IMR-90 (cell line): ENCODE measurements at regions not wholly inside any gene's neighbourhood (a gene's known extent, or its start where the extent isn't known, plus 50 kb on each side); places are given as distances from the start of the nearest gene placed in this dataset.

ENCODE experiments used
- ATAC-seq: fragments of 200-7000 bp; cut with Tn5 transposase; 2 replicates; pipeline ENCODE4 v1.9.1; 2020; ENCODE audit warnings: low read depth, mild to moderate bottlenecking, moderate library complexity
- BruUV-seq: library from RNA; stranded (reverse); fragments of 400-500 nt; replicated peaks from 2 replicates; lab custom pipeline; 2021; lab: Mats Ljungman, UMichigan
- CTCF ChIA-PET: fragments of 300-600 bp; formaldehyde crosslinking; extraction: SDS; loops from one replicate; lab custom pipeline; 2021; ENCODE audit warnings: antibody characterized with exemption; lab: Yijun Ruan, JAX
- POLR2A ChIA-PET: fragments of 300-600 bp; sonication (Branson Sonifier 250); formaldehyde crosslinking; loops from one replicate; lab custom pipeline; 2022; ENCODE audit warnings: antibody characterized with exemption; ENCODE audit not compliant: unreplicated experiment; lab: Charles Lee
- DNase-seq: peaks from one replicate; pipeline ENCODE4 v3.0.0; 2013
- H2AFZ ChIP-seq: replicated peaks from 2 replicates; pipeline ENCODE3; 2013; ENCODE audit warnings: low read length, mild to moderate bottlenecking; ENCODE audit not compliant: poor library complexity
- H2AK5ac ChIP-seq: 2 replicates; pipeline ENCODE4 v1.6.1; 2013; ENCODE audit warnings: low read depth, low read length, inconsistent platforms
- H2AK9ac ChIP-seq: replicated peaks from 2 replicates; pipeline ENCODE3; 2013; ENCODE audit warnings: mild to moderate bottlenecking, low read depth, low read length, moderate library complexity; ENCODE audit not compliant: poor library complexity
- H2BK120ac ChIP-seq: 2 replicates; pipeline ENCODE4 v1.6.1; 2013; ENCODE audit warnings: low read depth, low read length, inconsistent platforms
- H2BK15ac ChIP-seq: 3 replicates; pipeline ENCODE4 v1.6.1; 2013; ENCODE audit warnings: low read depth, low read length, inconsistent platforms
- H2BK20ac ChIP-seq: 2 replicates; pipeline ENCODE4 v1.6.1; 2013; ENCODE audit warnings: low read depth, mild to moderate bottlenecking, inconsistent platforms, low read length, moderate library complexity
- H2BK5ac ChIP-seq: 2 replicates; pipeline ENCODE4 v1.6.1; 2013; ENCODE audit warnings: mild to moderate bottlenecking, low read depth, low read length, inconsistent platforms; ENCODE audit not compliant: poor library complexity, severe bottlenecking
- H3K14ac ChIP-seq: replicated peaks from 2 replicates; pipeline ENCODE4 v1.6.1; 2013; ENCODE audit warnings: low read depth, low read length, inconsistent platforms
- H3K18ac ChIP-seq: 2 replicates; pipeline ENCODE4 v1.6.1; 2013; ENCODE audit warnings: low read depth, low read length, control low read depth
- H3K23ac ChIP-seq: 2 replicates; pipeline ENCODE4 v1.6.1; 2013; ENCODE audit warnings: low read depth, low read length, inconsistent platforms
- H3K27ac ChIP-seq: 2 replicates; pipeline ENCODE4 v1.5.1; 2013; ENCODE audit warnings: mild to moderate bottlenecking, control low read depth, low read length; ENCODE audit not compliant: insufficient read depth
- H3K27me3 ChIP-seq: 2 replicates; pipeline ENCODE4 v1.6.1; 2013; ENCODE audit warnings: low read length; ENCODE audit not compliant: control insufficient read depth, insufficient read depth
- H3K36me3 ChIP-seq: 2 replicates; pipeline ENCODE4 v1.6.1; 2013; ENCODE audit warnings: low read length, mixed read lengths; ENCODE audit not compliant: control insufficient read depth, insufficient read depth
- H3K4ac ChIP-seq: 2 replicates; pipeline ENCODE4 v1.6.1; 2013; ENCODE audit warnings: low read depth, low read length, inconsistent platforms
- H3K4me1 ChIP-seq: 2 replicates; pipeline ENCODE4 v1.6.1; 2013; ENCODE audit warnings: low read length, mixed read lengths; ENCODE audit not compliant: control insufficient read depth, insufficient read depth
- H3K4me2 ChIP-seq: 2 replicates; pipeline ENCODE4 v1.6.1; 2013; ENCODE audit warnings: low read depth, mild to moderate bottlenecking, control low read depth, low read length, moderate library complexity
- H3K4me3 ChIP-seq: 2 replicates; pipeline ENCODE4 v1.5.1; 2013; ENCODE audit warnings: low read depth, mild to moderate bottlenecking, control low read depth, low read length, moderate library complexity; ENCODE audit not compliant: insufficient read depth
- H3K56ac ChIP-seq: 2 replicates; pipeline ENCODE4 v1.6.1; 2013; ENCODE audit warnings: low read length, inconsistent platforms; ENCODE audit not compliant: insufficient read depth; ENCODE audit errors: extremely low read depth
- H3K79me1 ChIP-seq, 2 experiments: 2 replicates each; pipeline ENCODE4 v1.6.1; 2013; ENCODE audit warnings: low read length in 2 of 2, inconsistent platforms in 1 of 2, low read depth in 1 of 2
- H3K9ac ChIP-seq: 2 replicates; pipeline ENCODE4 v1.6.1; 2013; ENCODE audit warnings: low read depth, low read length, control low read depth
- H3K9me1 ChIP-seq: 2 replicates; pipeline ENCODE4 v1.6.1; 2013; ENCODE audit warnings: low read length, inconsistent platforms; ENCODE audit not compliant: insufficient read depth
- H3K9me3 ChIP-seq: 2 replicates; pipeline ENCODE4 v1.6.1; 2013; ENCODE audit warnings: low read length; ENCODE audit not compliant: control insufficient read depth, insufficient read depth
- H4K20me1 ChIP-seq: 2 replicates; pipeline ENCODE4 v1.6.1; 2013; ENCODE audit warnings: low read length, inconsistent platforms; ENCODE audit not compliant: insufficient read depth
- H4K5ac ChIP-seq: 2 replicates; pipeline ENCODE4 v1.6.1; 2013; ENCODE audit warnings: mild to moderate bottlenecking, low read depth, low read length, control low read depth
- H4K8ac ChIP-seq, 2 experiments: 2 replicates each; pipeline ENCODE4 v1.6.1; 2013; ENCODE audit warnings: low read depth in 2 of 2, low read length in 2 of 2, control low read depth in 1 of 2, inconsistent platforms in 1 of 2
- H4K91ac ChIP-seq: 2 replicates; pipeline ENCODE4 v1.6.1; 2013; ENCODE audit warnings: low read depth, low read length, inconsistent platforms; ENCODE audit not compliant: insufficient read depth
- BHLHE40 ChIP-seq: fragments of 150-350 bp; IDR thresholded peaks from 2 replicates; pipeline ENCODE4 v1.6.1; 2016; ENCODE audit warnings: mild to moderate bottlenecking, low read depth, low read length
- CEBPB ChIP-seq: IDR thresholded peaks from 2 replicates; pipeline ENCODE4 v1.6.1; 2012; ENCODE audit warnings: low read depth, low read length, improper control_type of control experiment
- CTCF ChIP-seq: conservative IDR thresholded peaks from 2 replicates; pipeline ENCODE4 v1.5.1; 2012; ENCODE audit warnings: mild to moderate bottlenecking, low read depth, low read length, improper control_type of control experiment
- MAFK ChIP-seq: IDR thresholded peaks from 2 replicates; pipeline ENCODE4 v1.6.1; 2012; ENCODE audit warnings: low read depth, low read length, improper control_type of control experiment
- MAZ ChIP-seq: IDR thresholded peaks from 2 replicates; pipeline ENCODE4 v1.6.1; 2012; ENCODE audit warnings: low read depth, mild to moderate bottlenecking, low read length, improper control_type of control experiment, moderate library complexity, borderline replicate concordance
- MXI1 ChIP-seq: IDR thresholded peaks from 2 replicates; pipeline ENCODE4 v1.6.1; 2012; ENCODE audit warnings: low read depth, mild to moderate bottlenecking, low read length, moderate library complexity, borderline replicate concordance
- RAD21 ChIP-seq: IDR thresholded peaks from 2 replicates; pipeline ENCODE4 v1.6.1; 2012; ENCODE audit warnings: low read length, improper control_type of control experiment
- RCOR1 ChIP-seq: IDR thresholded peaks from 2 replicates; pipeline ENCODE4 v1.6.1; 2012; ENCODE audit warnings: mild to moderate bottlenecking, low read length, improper control_type of control experiment; ENCODE audit not compliant: insufficient replicate concordance
- RFX5 ChIP-seq: IDR thresholded peaks from 2 replicates; pipeline ENCODE4 v1.8.0; 2012; ENCODE audit warnings: low read depth, mild to moderate bottlenecking, low read length, moderate library complexity
- SMC3 ChIP-seq: fragments of 150-350 bp; IDR thresholded peaks from 2 replicates; pipeline ENCODE4 v1.6.1; 2016; ENCODE audit warnings: low read depth, mild to moderate bottlenecking, antibody characterized with exemption, low read length, moderate library complexity
- WGBS, 2 experiments: methylation state at CpG; one replicate each; pipeline versions ENCODE4 v1.1.5 to v1.1.7; 2013; ENCODE audit warnings: missing lambda C conversion rate in 2 of 2; ENCODE audit not compliant: insufficient read length in 1 of 2; ENCODE audit errors: extremely low coverage in 2 of 2; 5-methylcytosine and 5-hydroxymethylcytosine counted together
- dilution Hi-C: fragments of 300-500 bp; cut with HindIII; formaldehyde crosslinking; loops from one replicate; pipeline ENCODE4 v1.14.3; 2018; ENCODE audit warnings: low sequenced_read_pairs; ENCODE audit not compliant: unreplicated experiment
- in situ Hi-C: fragments of 300-500 bp; cut with MboI; formaldehyde crosslinking; loops from 3 replicates; pipeline ENCODE4 v1.14.3; 2019; ENCODE audit warnings: low sequenced_read_pairs, inconsistent platforms, mixed read lengths
- intact Hi-C: fragments of 100-400 bp; cut with micrococcal nuclease; formaldehyde crosslinking; loops from 2 replicates; pipeline ENCODE4 v1.10.0; 2022

GRCh38 chr15:62440362-62441105, 275.4 kb upstream of the C2CD4B start (continued):
- TF ChIP-seq MAFK, result no peak

GRCh38 chr15:62444104-62445022, 279.3 kb upstream of the C2CD4B start:
- Histone ChIP-seq H3K23ac (peak overlapping the region; percentile 77), H2BK120ac (peak overlapping the region; percentile 91), H3K9me1 (peaks cover 24% of the 10 kb centered on the region), H3K9me3 (no peaks in the 10 kb centered on the region), H3K14ac (peak overlapping the region; percentile 71), H2BK15ac (peak overlapping the region; percentile 72; the same call in 2 of the 3 replicates), H3K4ac (peak overlapping the region; percentile 90), H2AK9ac (peak overlapping the region; percentile 68), H3K27me3 (no peaks in the 10 kb centered on the region), H3K56ac (peak overlapping the region; percentile 10; the same call in 1 of the 2 replicates), H3K4me1 (peaks cover 21% of the 10 kb centered on the region), H3K4me3 (no peak overlapping the region), H2BK5ac (peak overlapping the region; percentile 77), H2BK20ac (peak overlapping the region; percentile 94), H3K36me3 (no peaks in the 10 kb centered on the region), H4K91ac (peak overlapping the region; percentile 92), H4K5ac (peak overlapping the region; percentile 71), H3K18ac (peak overlapping the region; percentile 62), H3K4me2 (0 out of 2 replicates have a peak overlapping the region, but pooled peaks have one; percentile 7), H4K8ac (peak overlapping the region; percentile 19 to 73; a peak in 3 of 4 replicates), H3K79me1 (peaks cover 9 to 33% of the 10 kb centered on the region in 2 experiments; a peak in 3 of 4 replicates), H3K27ac (peak overlapping the region; percentile 43), H3K9ac (no peak overlapping the region), H2AFZ (peak overlapping the region; percentile 69), H2AK5ac (peak overlapping the region; percentile 90), H4K20me1 (peaks cover 10% of the 10 kb centered on the region)
- dilution Hi-C loops (no loop called here), in situ Hi-C loops (no loop called here), intact Hi-C loops (no loop called here)
- ChIA-PET POLR2A (no interaction called here), CTCF (interaction anchor here (0.6 to 1.0 kb wide), 2 partner anchors 106 to 178 kb away, joined by 3 to 4 read pairs; no protein-coding TSS in a partner anchor)
- DNase-seq, result peak; percentile 98
- peak; percentile 80 for ATAC-seq
- no TSS peak for BruUV-seq
- 35% methylated on average over 4 of the region's 8 CpGs; no CpG with 5 or more reads in 1 of the 2 experiments for WGBS, 2 experiments
- TF ChIP-seq RCOR1 (no peak), RFX5 (no peak), RAD21 (peak; percentile 11; the same call in 1 of the 2 replicates), MAZ (no peak), MXI1 (peak; percentile 61; the same call in 1 of the 2 replicates), SMC3 (no peak; the same call in 1 of the 2 replicates), CEBPB (peak; percentile 38; the same call in 1 of the 2 replicates), CTCF (no peak), BHLHE40 (peak; percentile 96)
